Fibroblast of pulmonary artery (primary cell): ENCODE measurements at regions not wholly inside any gene's neighbourhood (a gene's known extent, or its start where the extent isn't known, plus 50 kb on each side); places are given as distances from the start of the nearest gene placed in this dataset.

Experiments used
- DNase-seq: peaks from one replicate; pipeline ENCODE4 v3.0.0-alpha.2; 2010; ENCODE audit warnings: low read depth
- H3K4me3 ChIP-seq: replicated peaks from 2 replicates; pipeline ENCODE4 v1.5.1; 2011; ENCODE audit warnings: low read depth, mild to moderate bottlenecking, control low read depth, low read length, moderate library complexity
- CTCF ChIP-seq: IDR thresholded peaks from 2 replicates; pipeline ENCODE4 v1.5.1; 2011; ENCODE audit warnings: mild to moderate bottlenecking, control low read depth, low read length, inconsistent platforms; ENCODE audit errors: missing control alignments

- no peak for TF ChIP-seq CTCF
These were observed 574.3 kb upstream of the NXPH2 start for GRCh38 chr2:139354518-139354917.

GRCh38 chr2:139353874-139354273, 573.7 kb upstream of the NXPH2 start:
- no peak for TF ChIP-seq CTCF
- no peak for DNase-seq
- H3K4me3 ChIP-seq = no peak overlapping the region

More at GRCh38 chr2:139354518-139354917, 574.3 kb upstream of the NXPH2 start:
- no peak overlapping the region for H3K4me3 ChIP-seq
- no peak for DNase-seq

- DNase-seq = no peak
- no peak for TF ChIP-seq CTCF
- no peak overlapping the region for H3K4me3 ChIP-seq
These were observed 537.1 kb upstream of the NXPH2 start for GRCh38 chr2:139317259-139317658.

GRCh38 chr2:139314059-139314458, 533.9 kb upstream of the NXPH2 start:
- no peak for TF ChIP-seq CTCF

GRCh38 chr2:139296672-139297209, 516.6 kb upstream of the NXPH2 start:
- no peak overlapping the region for H3K4me3 ChIP-seq
- no peak for TF ChIP-seq CTCF
- peak; percentile 3 for DNase-seq

More at GRCh38 chr2:139314059-139314458, 533.9 kb upstream of the NXPH2 start:
- DNase-seq = no peak
- no peak overlapping the region for H3K4me3 ChIP-seq

GRCh38 chr2:139293992-139294548, 513.9 kb upstream of the NXPH2 start:
- no peak overlapping the region for H3K4me3 ChIP-seq
- TF ChIP-seq CTCF = no peak
- DNase-seq = no peak

- no peak overlapping the region for H3K4me3 ChIP-seq
- DNase-seq = no peak
- no peak for TF ChIP-seq CTCF
These were observed 500.9 kb upstream of the NXPH2 start for GRCh38 chr2:139281124-139281523.
